Chondrocyte (in vitro differentiated cells): ENCODE measurements at regions not wholly inside any gene's neighbourhood (a gene's known extent, or its start where the extent isn't known, plus 50 kb on each side); places are given as distances from the start of the nearest gene placed in this dataset.

ENCODE experiments used
- DNase-seq: peaks from one replicate; pipeline ENCODE4 v3.0.0; 2021; ENCODE audit warnings: mixed read lengths, low spot score
- H3K27ac Mint-ChIP-seq: one replicate; pipeline ENCODE4 v1.8.0; 2021; ENCODE audit warnings: mild to moderate bottlenecking, moderate library complexity, mixed read lengths; ENCODE audit not compliant: unreplicated experiment
- H3K27me3 Mint-ChIP-seq: 2 replicates; pipeline ENCODE4 v1.8.0; 2021; ENCODE audit warnings: low read depth, mixed read lengths
- H3K36me3 Mint-ChIP-seq: 2 replicates; pipeline ENCODE4 v1.8.0; 2021; ENCODE audit warnings: low read depth, mixed read lengths
- H3K4me1 Mint-ChIP-seq: 2 replicates; pipeline ENCODE4 v1.8.0; 2021; ENCODE audit warnings: low read depth, mild to moderate bottlenecking, mixed read lengths
- H3K4me3 Mint-ChIP-seq: one replicate; pipeline ENCODE4 v1.8.0; 2021; ENCODE audit warnings: mild to moderate bottlenecking, moderate library complexity, mixed read lengths; ENCODE audit not compliant: unreplicated experiment
- H3K9me3 Mint-ChIP-seq: 2 replicates; pipeline ENCODE4 v1.8.0; 2021; ENCODE audit warnings: low read depth, mixed read lengths
- TF ChIP-seq, protein P1 (sequence below): fragments of 200-600 bp; sonication (generic); IDR thresholded peaks from 2 replicates; pipeline ENCODE4 v1.5.0; 2021; ENCODE audit warnings: antibody characterized with exemption, mild to moderate bottlenecking, moderate library complexity

DNA sequence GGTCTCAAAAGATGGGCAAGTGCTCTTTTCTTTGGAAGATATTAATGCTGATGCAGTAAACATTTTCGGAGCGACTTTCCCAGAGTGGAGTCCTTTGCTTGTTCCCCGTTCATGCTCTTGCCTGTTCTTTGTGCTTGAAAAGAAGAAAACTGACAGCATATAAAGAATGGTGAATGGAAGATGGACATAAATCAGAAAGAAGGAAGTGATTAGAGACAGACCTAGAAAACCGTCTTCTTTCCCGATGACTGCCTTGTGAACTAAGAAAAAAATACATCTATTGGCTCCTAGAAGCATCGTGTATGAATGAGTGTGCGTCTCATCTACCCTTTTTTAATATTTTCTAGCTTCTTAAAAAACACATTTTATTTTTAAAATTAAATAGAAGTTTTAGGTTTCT lies 740.1 kb upstream of the FANCL start:
- Mint-ChIP-seq H3K27me3 (no peaks in the 10 kb centered on the region), H3K4me3 (no peak overlapping the region), H3K9me3 (peaks cover 2% of the 10 kb centered on the region), H3K36me3 (no peaks in the 10 kb centered on the region), H3K27ac (no peak overlapping the region), H3K4me1 (peaks cover 13% of the 10 kb centered on the region)
- TF ChIP-seq, protein P1, sequence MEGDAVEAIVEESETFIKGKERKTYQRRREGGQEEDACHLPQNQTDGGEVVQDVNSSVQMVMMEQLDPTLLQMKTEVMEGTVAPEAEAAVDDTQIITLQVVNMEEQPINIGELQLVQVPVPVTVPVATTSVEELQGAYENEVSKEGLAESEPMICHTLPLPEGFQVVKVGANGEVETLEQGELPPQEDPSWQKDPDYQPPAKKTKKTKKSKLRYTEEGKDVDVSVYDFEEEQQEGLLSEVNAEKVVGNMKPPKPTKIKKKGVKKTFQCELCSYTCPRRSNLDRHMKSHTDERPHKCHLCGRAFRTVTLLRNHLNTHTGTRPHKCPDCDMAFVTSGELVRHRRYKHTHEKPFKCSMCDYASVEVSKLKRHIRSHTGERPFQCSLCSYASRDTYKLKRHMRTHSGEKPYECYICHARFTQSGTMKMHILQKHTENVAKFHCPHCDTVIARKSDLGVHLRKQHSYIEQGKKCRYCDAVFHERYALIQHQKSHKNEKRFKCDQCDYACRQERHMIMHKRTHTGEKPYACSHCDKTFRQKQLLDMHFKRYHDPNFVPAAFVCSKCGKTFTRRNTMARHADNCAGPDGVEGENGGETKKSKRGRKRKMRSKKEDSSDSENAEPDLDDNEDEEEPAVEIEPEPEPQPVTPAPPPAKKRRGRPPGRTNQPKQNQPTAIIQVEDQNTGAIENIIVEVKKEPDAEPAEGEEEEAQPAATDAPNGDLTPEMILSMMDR = no peak
- DNase-seq = no peak

DNA sequence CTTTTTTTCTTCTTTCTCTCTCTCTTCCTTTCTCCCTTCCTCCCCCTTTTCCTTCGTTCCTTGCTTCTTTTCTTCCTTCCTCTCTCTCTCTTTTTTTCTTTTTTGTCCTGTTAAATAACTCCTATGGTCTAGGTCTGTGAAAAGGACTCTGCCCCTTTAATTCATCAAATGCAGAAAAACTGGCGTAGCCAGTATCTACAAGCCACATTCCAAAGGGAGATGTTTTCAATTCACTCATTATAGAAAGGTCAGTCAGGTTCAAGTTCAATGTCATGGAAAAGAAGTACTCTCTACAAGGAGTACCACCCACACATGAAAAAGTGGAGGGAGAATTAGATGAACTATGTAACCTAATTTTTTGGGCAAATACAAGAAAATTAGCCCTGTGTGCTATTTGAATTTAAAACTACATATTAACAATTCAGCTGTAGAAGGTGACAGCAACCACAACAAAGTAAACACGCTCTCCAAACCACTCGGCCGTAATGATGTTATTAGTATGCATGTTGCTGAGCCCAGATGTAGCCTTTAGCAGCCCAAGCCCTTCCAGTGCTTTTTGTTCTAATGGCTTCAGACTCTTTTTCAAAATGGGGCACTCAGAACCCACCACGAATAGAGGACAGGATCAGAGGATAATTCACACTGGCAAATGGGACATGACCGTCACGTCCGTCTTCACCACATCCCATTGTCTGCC lies 735.4 kb upstream of the FANCL start:
- Mint-ChIP-seq H3K4me3 (no peak overlapping the region), H3K9me3 (no peaks in the 10 kb centered on the region), H3K27ac (no peak overlapping the region), H3K27me3 (no peaks in the 10 kb centered on the region), H3K4me1 (peaks cover 27% of the 10 kb centered on the region), H3K36me3 (no peaks in the 10 kb centered on the region)
- TF ChIP-seq, protein P1 = no peak
- DNase-seq = no peak

DNA sequence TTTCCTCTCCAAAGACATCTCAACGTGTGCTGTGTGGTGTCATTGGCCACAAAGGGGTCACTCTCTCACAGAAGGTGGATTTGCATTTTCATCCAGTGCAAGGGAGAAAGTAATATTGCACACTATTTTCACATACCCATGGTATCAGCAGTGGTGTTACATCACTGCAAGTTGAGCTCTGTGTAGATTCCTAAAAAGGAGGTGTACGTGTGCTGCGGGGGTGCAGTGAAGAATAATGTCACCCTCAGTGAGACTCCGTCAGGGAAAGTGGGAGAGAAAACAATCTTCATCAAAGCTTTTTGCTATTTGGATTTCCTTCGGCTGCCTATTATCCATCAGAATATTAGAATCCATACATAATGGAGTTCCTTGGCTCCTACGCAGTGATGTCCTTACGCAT lies 733.8 kb upstream of the FANCL start:
- Mint-ChIP-seq H3K4me1 (peaks cover 27% of the 10 kb centered on the region), H3K36me3 (no peaks in the 10 kb centered on the region), H3K27ac (no peak overlapping the region), H3K4me3 (no peak overlapping the region), H3K27me3 (no peaks in the 10 kb centered on the region), H3K9me3 (no peaks in the 10 kb centered on the region)
- no peak for DNase-seq
- TF ChIP-seq, protein P1 = no peak

DNA sequence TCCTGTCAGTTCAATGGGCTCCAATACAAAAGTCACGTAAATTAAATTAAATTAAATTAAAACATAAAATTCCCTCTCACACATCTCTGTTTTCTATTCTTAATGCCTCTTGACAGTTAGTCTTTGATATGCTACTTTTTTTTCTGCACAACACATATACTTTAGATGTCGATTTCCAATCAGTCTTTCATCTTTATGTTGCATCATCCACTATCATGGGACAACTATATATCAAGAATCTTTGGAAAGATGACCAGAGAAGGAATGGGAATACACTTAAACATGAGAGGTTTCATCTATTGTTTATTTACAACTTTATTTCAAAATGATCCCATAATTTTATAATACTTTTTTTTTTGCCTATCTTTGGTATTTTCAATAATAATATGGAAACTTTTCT lies 733.3 kb upstream of the FANCL start:
- no peak for DNase-seq
- TF ChIP-seq, protein P1 = no peak
- Mint-ChIP-seq H3K36me3 (no peaks in the 10 kb centered on the region), H3K9me3 (no peaks in the 10 kb centered on the region), H3K4me3 (no peak overlapping the region), H3K27ac (no peak overlapping the region), H3K4me1 (peaks cover 27% of the 10 kb centered on the region), H3K27me3 (no peaks in the 10 kb centered on the region)

DNA sequence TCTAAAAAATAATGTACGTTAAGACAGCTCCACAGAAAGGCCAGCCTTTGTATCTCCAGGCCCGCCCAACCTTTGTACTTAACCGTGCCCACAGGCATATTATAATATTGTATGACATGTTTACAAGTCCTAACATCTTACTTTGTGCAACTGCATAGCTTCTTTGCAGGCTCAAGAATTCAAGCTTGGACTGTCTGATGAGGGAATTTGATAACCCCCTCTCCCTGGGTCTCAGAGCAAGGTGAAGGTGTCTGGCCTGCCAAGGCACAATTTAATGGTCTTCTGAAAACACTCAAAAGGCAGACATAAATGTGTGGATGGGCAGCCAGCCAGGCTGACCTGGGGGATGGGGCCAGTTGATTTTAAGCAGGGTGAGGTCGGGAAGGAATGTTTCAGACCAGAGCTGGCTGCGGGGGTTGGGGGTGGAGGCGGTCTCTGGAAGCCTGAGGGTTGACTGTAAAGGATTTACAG lies 732.7 kb upstream of the FANCL start:
- H3K27me3 Mint-ChIP-seq = no peaks in the 10 kb centered on the region
- no peaks in the 10 kb centered on the region for H3K36me3 Mint-ChIP-seq
- no peak overlapping the region for H3K27ac Mint-ChIP-seq
- H3K4me3 Mint-ChIP-seq = no peak overlapping the region
- H3K4me1 Mint-ChIP-seq = peaks cover 27% of the 10 kb centered on the region
- H3K9me3 Mint-ChIP-seq = no peaks in the 10 kb centered on the region
- DNase-seq = no peak
- TF ChIP-seq, protein P1 = no peak
